ENCODE measurements at regions not wholly inside any gene's neighbourhood (a gene's known extent, or its start where the extent isn't known, plus 50 kb on each side); places are given as distances from the start of the nearest gene placed in this dataset.

- no peak for TF ChIP-seq ZNF274 (IDR thresholded peaks at IDR 0.05; ENCODE audit: low read depth, low read length)
- TF ChIP-seq SUZ12 (IDR thresholded peaks at IDR 0.05; ENCODE audit: extremely low read depth, insufficient read depth, insufficient read length), result no peak
Measured at GRCh38 chr2:173749315-173749714, 215.9 kb downstream of the SP3 start.
